Keratinocyte (primary cell): ENCODE measurements at regions not wholly inside any gene's neighbourhood (a gene's known extent, or its start where the extent isn't known, plus 50 kb on each side); places are given as distances from the start of the nearest gene placed in this dataset.

Experiments used
- DNase-seq: peaks from one replicate; pipeline ENCODE4 v3.0.0-alpha.2; 2011; ENCODE audit warnings: low read depth, missing footprints, low spot score
- FAIRE-seq: peaks from 2 replicates; lab custom pipeline; 2011; peaks lifted over from hg19 to GRCh38; lab: Jason Lieb, UNC
- H2AFZ ChIP-seq: 2 replicates; pipeline ENCODE4 v1.6.0; 2012; ENCODE audit warnings: low read length, control low read depth, inconsistent platforms; ENCODE audit not compliant: control insufficient read depth
- H3K27ac ChIP-seq: 2 replicates; pipeline ENCODE4 v1.5.1; 2011; ENCODE audit warnings: low read length; ENCODE audit not compliant: control insufficient read depth, insufficient read depth
- H3K27me3 ChIP-seq: 3 replicates; pipeline ENCODE4 v1.6.0; 2011; ENCODE audit warnings: low read length; ENCODE audit not compliant: control insufficient read depth, insufficient read depth; ENCODE audit errors: extremely low read depth
- H3K36me3 ChIP-seq, 2 experiments: 2 replicates in 1 of 2; 3 replicates in 1 of 2; pipeline ENCODE4 v1.5.1; 2011; ENCODE audit warnings: low read length in 2 of 2, mild to moderate bottlenecking in 1 of 2; ENCODE audit not compliant: control insufficient read depth in 2 of 2, insufficient read depth in 2 of 2; ENCODE audit errors: extremely low read depth in 1 of 2
- H3K4me1 ChIP-seq: 3 replicates; pipeline ENCODE4 v1.5.1; 2011; ENCODE audit warnings: low read length; ENCODE audit not compliant: control insufficient read depth, insufficient read depth; ENCODE audit errors: extremely low read depth
- H3K4me2 ChIP-seq: 3 replicates; pipeline ENCODE4 v1.6.0; 2011; ENCODE audit warnings: low read depth, low read length; ENCODE audit not compliant: control insufficient read depth, insufficient read depth; ENCODE audit errors: extremely low read depth
- H3K4me3 ChIP-seq, 3 experiments: fragments of 200-600 bp in 1 of 3; sonication (generic) in 1 of 3; 2 replicates in 2 of 3; 3 replicates in 1 of 3; pipeline ENCODE4 v1.5.1; 2011 to 2016; ENCODE audit warnings: low read length in 3 of 3, mild to moderate bottlenecking in 3 of 3, control low read depth in 2 of 3, inconsistent platforms in 1 of 3, low read depth in 1 of 3, mixed read lengths in 1 of 3, mixed run types in 1 of 3, moderate library complexity in 1 of 3; ENCODE audit not compliant: control insufficient read depth in 2 of 3, insufficient read depth in 2 of 3; ENCODE audit errors: extremely low read depth in 1 of 3
- H3K79me2 ChIP-seq: 2 replicates; pipeline ENCODE4 v1.6.0; 2012; ENCODE audit warnings: low read length; ENCODE audit not compliant: control insufficient read depth, insufficient read depth
- H3K9ac ChIP-seq: 3 replicates; pipeline ENCODE4 v1.6.0; 2011; ENCODE audit warnings: low read length; ENCODE audit not compliant: control insufficient read depth, insufficient read depth; ENCODE audit errors: extremely low read depth
- H3K9me1 ChIP-seq: 3 replicates; pipeline ENCODE4 v1.6.0; 2011; ENCODE audit warnings: low read length; ENCODE audit not compliant: control insufficient read depth, insufficient read depth; ENCODE audit errors: extremely low read depth
- H3K9me3 ChIP-seq: 2 replicates; pipeline ENCODE4 v1.5.1; 2012; ENCODE audit warnings: low read depth, low read length; ENCODE audit not compliant: control insufficient read depth
- H4K20me1 ChIP-seq: 3 replicates; pipeline ENCODE4 v1.6.0; 2011; ENCODE audit warnings: low read length; ENCODE audit not compliant: control insufficient read depth, insufficient read depth; ENCODE audit errors: extremely low read depth
- CTCF ChIP-seq, 3 experiments: IDR thresholded peaks in 1 of 3; conservative IDR thresholded peaks in 1 of 3; optimal IDR thresholded peaks in 1 of 3; 2 replicates in 2 of 3; 3 replicates in 1 of 3; pipeline versions ENCODE3 to v1.5.1; 2011; ENCODE audit warnings: low read length in 3 of 3, mild to moderate bottlenecking in 3 of 3, moderate library complexity in 2 of 3, control low read depth in 1 of 3, inconsistent platforms in 1 of 3; ENCODE audit not compliant: insufficient read depth in 2 of 3; ENCODE audit errors: extremely low read depth in 1 of 3
- EZH2 ChIP-seq: IDR thresholded peaks from one replicate; pipeline ENCODE4 v1.6.1; 2012; ENCODE audit warnings: inconsistent platforms, mild to moderate bottlenecking, low read length, moderate library complexity
- dilution Hi-C: fragments of 300-500 bp; cut with MboI; formaldehyde crosslinking; loops from one replicate; pipeline ENCODE4 v1.7.0; 2020; ENCODE audit warnings: low sequenced_read_pairs; ENCODE audit not compliant: extremely low pct_ligation_motif_present

- no peak for FAIRE-seq
- Histone ChIP-seq H3K9me1 (no peaks in the 10 kb centered on the region), H3K9ac (no peak overlapping the region), H2AFZ (no peak overlapping the region), H3K9me3 (no peaks in the 10 kb centered on the region), H3K79me2 (no peaks in the 10 kb centered on the region), H3K27ac (no peak overlapping the region), H3K4me1 (no peaks in the 10 kb centered on the region), H3K4me3 (no peak overlapping the region), H3K27me3 (no peaks in the 10 kb centered on the region), H3K4me2 (no peak overlapping the region), H3K36me3 (no peaks in the 10 kb centered on the region), H4K20me1 (no peaks in the 10 kb centered on the region)
- TF ChIP-seq CTCF (optimal IDR thresholded peaks at IDR 0.05 in 1 of 3, IDR thresholded peaks at IDR 0.05 in 1 of 3, conservative IDR thresholded peaks at IDR 0.05 in 1 of 3; ENCODE audit: extremely low read depth in 1 of 3, insufficient read depth in 2 of 3, low read length in 3 of 3) (no peak), EZH2 (no peak)
- no peak for DNase-seq
- dilution Hi-C loops, result no loop called here
Measured at GRCh38 chr2:185663811-185664210, 74.8 kb upstream of the FSIP2 start.

GRCh38 chr2:185664384-185664783 is 74.2 kb upstream of the FSIP2 start:
- no peak overlapping the region for H3K9ac ChIP-seq
- dilution Hi-C loops, result no loop called here
- H3K4me3 ChIP-seq, result no peak overlapping the region
- DNase-seq (no peak), FAIRE-seq (no peak)
- no peaks in the 10 kb centered on the region for H3K9me3 ChIP-seq
- no peaks in the 10 kb centered on the region for H3K36me3 ChIP-seq
- no peaks in the 10 kb centered on the region for H3K9me1 ChIP-seq
- no peaks in the 10 kb centered on the region for H3K4me1 ChIP-seq
- H2AFZ ChIP-seq, result no peak overlapping the region
- no peaks in the 10 kb centered on the region for H4K20me1 ChIP-seq
- H3K79me2 ChIP-seq, result no peaks in the 10 kb centered on the region
- H3K27ac ChIP-seq, result no peak overlapping the region
- H3K27me3 ChIP-seq, result no peaks in the 10 kb centered on the region
- H3K4me2 ChIP-seq, result no peak overlapping the region
- no peak for TF ChIP-seq EZH2
- TF ChIP-seq CTCF (optimal IDR thresholded peaks at IDR 0.05 in 1 of 3, IDR thresholded peaks at IDR 0.05 in 1 of 3, conservative IDR thresholded peaks at IDR 0.05 in 1 of 3; ENCODE audit: extremely low read depth in 1 of 3, insufficient read depth in 2 of 3, low read length in 3 of 3), result no peak
